ENCODE measurements at regions not wholly inside any gene's neighbourhood (a gene's known extent, or its start where the extent isn't known, plus 50 kb on each side); places are given as distances from the start of the nearest gene placed in this dataset.
"Not testable (repeated sequence)": the region's sequence is repeated elsewhere in the genome, so short reads cannot be mapped to it uniquely, and the experiment has no call there.

GRCh38 chr9:752681-753200 is 88.8 kb upstream of the DMRT1 start:
- Histone ChIP-seq H3K79me2 (ENCODE audit: control insufficient read depth, insufficient read depth, low read length) (no peaks in the 10 kb centered on the region), H3K4me1 (ENCODE audit: control insufficient read depth, extremely low read depth, insufficient read depth, low read length) (peaks cover 36% of the 10 kb centered on the region), H3K9ac (replicated peaks; ENCODE audit: extremely low read depth, insufficient read depth, low read length) (no peak overlapping the region), H3K36me3 (ENCODE audit: control insufficient read depth in 2 of 2, extremely low read depth in 1 of 2, insufficient read depth in 2 of 2, low read length in 2 of 2) (no peaks in the 10 kb centered on the region), H3K4me2 (ENCODE audit: insufficient read depth, low read length) (no peak overlapping the region), H3K9me1 (replicated peaks; ENCODE audit: control insufficient read depth, extremely low read depth, insufficient read depth, low read length) (no peaks in the 10 kb centered on the region), H4K20me1 (replicated peaks; ENCODE audit: control insufficient read depth, extremely low read depth, insufficient read depth, low read length) (no peaks in the 10 kb centered on the region), H3K4me3 (replicated peaks in 1 of 3; ENCODE audit: insufficient read depth in 1 of 3, low read depth in 1 of 3, low read length in 3 of 3) (no peak overlapping the region), H2AFZ (ENCODE audit: low read depth, low read length) (no peak overlapping the region), H3K27ac (ENCODE audit: insufficient read depth, low read depth, low read length) (peak overlapping the region; percentile 7), H3K9me3 (replicated peaks; ENCODE audit: control insufficient read depth, insufficient read depth, low read length) (no peaks in the 10 kb centered on the region), H3K27me3 (ENCODE audit: control insufficient read depth in 2 of 2, insufficient read depth in 2 of 2, low read length in 2 of 2) (no peaks in the 10 kb centered on the region)
- no TSS peak for BruUV-seq (replicated peaks)
- CTCF ChIA-PET: interaction anchor here (1.0 to 2.2 kb wide), 6 partner anchors 8 to 48 kb away, joined by 3 to 10 read pairs (median 6); no protein-coding TSS in a partner anchor
- dilution Hi-C loops (cut with MboI; ENCODE audit: extremely low pct_ligation_motif_present, low sequenced_read_pairs) (loop anchor here (25.0 kb wide), 1 partner anchor 140 kb away; no protein-coding TSS in a partner anchor), intact Hi-C loops (cut with micrococcal nuclease) (loop anchor here (1.0 kb wide), 1 partner anchor 75 kb away; no protein-coding TSS in a partner anchor)
- no peak for DNase-seq (ENCODE audit: low read depth, low spot score)
- no peak for FAIRE-seq
- POLR2A ChIA-PET: interaction anchor here (1.0 kb wide), 1 partner anchor 69 kb away, joined by 5 read pairs; no protein-coding TSS in a partner anchor
- no peak for TF ChIP-seq POLR2AphosphoS5 (IDR thresholded peaks at IDR 0.05; ENCODE audit: insufficient read depth, low read depth, low read length)
- TF ChIP-seq POLR2A (IDR thresholded peaks at IDR 0.05; ENCODE audit: low read depth, low read length): no peak
- TF ChIP-seq FOS (IDR thresholded peaks at IDR 0.05; ENCODE audit: borderline replicate concordance, insufficient read depth, low read length): no peak
- TF ChIP-seq, protein P1, sequence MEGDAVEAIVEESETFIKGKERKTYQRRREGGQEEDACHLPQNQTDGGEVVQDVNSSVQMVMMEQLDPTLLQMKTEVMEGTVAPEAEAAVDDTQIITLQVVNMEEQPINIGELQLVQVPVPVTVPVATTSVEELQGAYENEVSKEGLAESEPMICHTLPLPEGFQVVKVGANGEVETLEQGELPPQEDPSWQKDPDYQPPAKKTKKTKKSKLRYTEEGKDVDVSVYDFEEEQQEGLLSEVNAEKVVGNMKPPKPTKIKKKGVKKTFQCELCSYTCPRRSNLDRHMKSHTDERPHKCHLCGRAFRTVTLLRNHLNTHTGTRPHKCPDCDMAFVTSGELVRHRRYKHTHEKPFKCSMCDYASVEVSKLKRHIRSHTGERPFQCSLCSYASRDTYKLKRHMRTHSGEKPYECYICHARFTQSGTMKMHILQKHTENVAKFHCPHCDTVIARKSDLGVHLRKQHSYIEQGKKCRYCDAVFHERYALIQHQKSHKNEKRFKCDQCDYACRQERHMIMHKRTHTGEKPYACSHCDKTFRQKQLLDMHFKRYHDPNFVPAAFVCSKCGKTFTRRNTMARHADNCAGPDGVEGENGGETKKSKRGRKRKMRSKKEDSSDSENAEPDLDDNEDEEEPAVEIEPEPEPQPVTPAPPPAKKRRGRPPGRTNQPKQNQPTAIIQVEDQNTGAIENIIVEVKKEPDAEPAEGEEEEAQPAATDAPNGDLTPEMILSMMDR (IDR thresholded peaks at IDR 0.05; ENCODE audit: extremely low read depth in 1 of 2, insufficient read depth in 1 of 2, low read depth in 1 of 2, low read length in 2 of 2): no peak
- TF ChIP-seq JUN (IDR thresholded peaks at IDR 0.05; ENCODE audit: borderline replicate concordance, insufficient read depth, insufficient read length, low read depth): no peak
- TF ChIP-seq GATA2 (IDR thresholded peaks at IDR 0.05; ENCODE audit: insufficient read depth, insufficient read length, low read depth, low read length): no peak
- no peak for TF ChIP-seq EZH2 (IDR thresholded peaks at IDR 0.05; ENCODE audit: borderline replicate concordance, low read depth, low read length, severe bottlenecking)

GRCh38 chr9:753734-754133 is 87.8 kb upstream of the DMRT1 start:
- intact Hi-C loops (cut with micrococcal nuclease): not testable (repeated sequence)
- dilution Hi-C loops (cut with MboI; ENCODE audit: extremely low pct_ligation_motif_present, low sequenced_read_pairs): loop anchor here (25.0 kb wide), 1 partner anchor 141 kb away; no protein-coding TSS in a partner anchor
- CTCF ChIA-PET: interaction anchor here (1.2 to 2.2 kb wide), 2 partner anchors 11 to 47 kb away, joined by 3 to 10 read pairs; no protein-coding TSS in a partner anchor

More at GRCh38 chr9:753734-754133, 87.8 kb upstream of the DMRT1 start:
- H3K36me3 ChIP-seq (ENCODE audit: control insufficient read depth in 2 of 2, extremely low read depth in 1 of 2, insufficient read depth in 2 of 2, low read length in 2 of 2); H4K20me1 ChIP-seq (replicated peaks; ENCODE audit: control insufficient read depth, extremely low read depth, insufficient read depth, low read length); DNase-seq (ENCODE audit: low read depth, low spot score); H3K27ac ChIP-seq (ENCODE audit: insufficient read depth, low read depth, low read length); FAIRE-seq; POLR2A ChIA-PET; H3K4me2 ChIP-seq (ENCODE audit: insufficient read depth, low read length); BruUV-seq (replicated peaks); H3K4me3 ChIP-seq (replicated peaks in 1 of 3; ENCODE audit: insufficient read depth in 1 of 3, low read depth in 1 of 3, low read length in 3 of 3); H3K79me2 ChIP-seq (ENCODE audit: control insufficient read depth, insufficient read depth, low read length); H2AFZ ChIP-seq (ENCODE audit: low read depth, low read length); H3K9me3 ChIP-seq (replicated peaks; ENCODE audit: control insufficient read depth, insufficient read depth, low read length); H3K9ac ChIP-seq (replicated peaks; ENCODE audit: extremely low read depth, insufficient read depth, low read length); H3K9me1 ChIP-seq (replicated peaks; ENCODE audit: control insufficient read depth, extremely low read depth, insufficient read depth, low read length); H3K27me3 ChIP-seq (ENCODE audit: control insufficient read depth in 2 of 2, insufficient read depth in 2 of 2, low read length in 2 of 2): not testable (repeated sequence)
- peaks cover 36% of the 10 kb centered on the region for H3K4me1 ChIP-seq (ENCODE audit: control insufficient read depth, extremely low read depth, insufficient read depth, low read length)

Measured in endothelial cell of umbilical vein (primary cell).